ENCODE measurements at regions not wholly inside any gene's neighbourhood (a gene's known extent, or its start where the extent isn't known, plus 50 kb on each side); places are given as distances from the start of the nearest gene placed in this dataset.
"Not testable (repeated sequence)": the region's sequence is repeated elsewhere in the genome, so short reads cannot be mapped to it uniquely, and the experiment has no call there.

- Histone ChIP-seq H3K36me3 (ENCODE audit: control insufficient read depth, insufficient read depth, low read length) (no peaks in the 10 kb centered on the region), H3K4me3 (ENCODE audit: low read depth in 2 of 2, low read length in 2 of 2) (no peak overlapping the region), H3K9me3 (ENCODE audit: control insufficient read depth, insufficient read depth, low read depth, low read length) (no peaks in the 10 kb centered on the region), H3K27ac (ENCODE audit: low read length) (no peak overlapping the region), H3K27me3 (ENCODE audit: control insufficient read depth, insufficient read depth, low read length) (no peaks in the 10 kb centered on the region), H3K4me1 (ENCODE audit: control insufficient read depth, insufficient read depth, low read length) (no peaks in the 10 kb centered on the region)
- no TSS peak for BruUV-seq (replicated peaks)
- no peak for TF ChIP-seq TCF7L2 (IDR thresholded peaks at IDR 0.05; ENCODE audit: low read depth, low read length)
- no peak for TF ChIP-seq SIN3A (IDR thresholded peaks at IDR 0.05; ENCODE audit: borderline replicate concordance, insufficient read depth, low read depth, low read length)
- TF ChIP-seq CTCF (IDR thresholded peaks at IDR 0.05) = no peak
- TF ChIP-seq REST (IDR thresholded peaks at IDR 0.05; ENCODE audit: insufficient read depth in 1 of 2, low read depth in 2 of 2, low read length in 1 of 2) = no peak
- TF ChIP-seq POLR2AphosphoS5 (IDR thresholded peaks at IDR 0.05; ENCODE audit: low read depth, low read length) = no peak
- ATAC-seq (no peak), DNase-seq (ENCODE audit: low read depth, low spot score) (no peak)
- CTCF ChIA-PET = interaction anchor here (0.7 kb wide), 1 partner anchor 78 kb away, joined by 7 read pairs; no protein-coding TSS in a partner anchor
- intact Hi-C loops (cut with micrococcal nuclease; ENCODE audit: unreplicated experiment) = no loop called here
- POLR2A ChIA-PET = no interaction called here
- in situ Hi-C loops (cut with HindIII; ENCODE audit: low pct_unique_long_range_greater_than_20kb, low sequenced_read_pairs) = no loop called here
These were observed 167.8 kb downstream of the TTC6 start for GRCh38 chr14:37763266-37763665.

GRCh38 chr14:37772283-37772682 is 176.9 kb downstream of the TTC6 start:
- ATAC-seq; CTCF ChIA-PET; BruUV-seq (replicated peaks); in situ Hi-C loops (cut with HindIII; ENCODE audit: low pct_unique_long_range_greater_than_20kb, low sequenced_read_pairs); H3K27ac ChIP-seq (ENCODE audit: low read length); intact Hi-C loops (cut with micrococcal nuclease; ENCODE audit: unreplicated experiment); H3K4me1 ChIP-seq (ENCODE audit: control insufficient read depth, insufficient read depth, low read length); DNase-seq (ENCODE audit: low read depth, low spot score); H3K27me3 ChIP-seq (ENCODE audit: control insufficient read depth, insufficient read depth, low read length); POLR2A ChIA-PET; H3K36me3 ChIP-seq (ENCODE audit: control insufficient read depth, insufficient read depth, low read length); H3K4me3 ChIP-seq (ENCODE audit: low read depth in 2 of 2, low read length in 2 of 2); H3K9me3 ChIP-seq (ENCODE audit: control insufficient read depth, insufficient read depth, low read depth, low read length): not testable (repeated sequence)

- DNase-seq (ENCODE audit: low read depth, low spot score) (no peak), ATAC-seq (no peak)
- ChIA-PET POLR2A (no interaction called here), CTCF (no interaction called here)
- Histone ChIP-seq H3K9me3 (ENCODE audit: control insufficient read depth, insufficient read depth, low read depth, low read length) (no peaks in the 10 kb centered on the region), H3K27ac (ENCODE audit: low read length) (no peak overlapping the region), H3K4me1 (ENCODE audit: control insufficient read depth, insufficient read depth, low read length) (no peaks in the 10 kb centered on the region), H3K27me3 (ENCODE audit: control insufficient read depth, insufficient read depth, low read length) (no peaks in the 10 kb centered on the region), H3K36me3 (ENCODE audit: control insufficient read depth, insufficient read depth, low read length) (no peaks in the 10 kb centered on the region), H3K4me3 (ENCODE audit: low read depth in 2 of 2, low read length in 2 of 2) (no peak overlapping the region)
- BruUV-seq (replicated peaks) = no TSS peak
- in situ Hi-C loops (cut with HindIII; ENCODE audit: low pct_unique_long_range_greater_than_20kb, low sequenced_read_pairs) = no loop called here
- no peak for TF ChIP-seq TCF7L2 (IDR thresholded peaks at IDR 0.05; ENCODE audit: low read depth, low read length)
- no peak for TF ChIP-seq POLR2AphosphoS5 (IDR thresholded peaks at IDR 0.05; ENCODE audit: low read depth, low read length)
- TF ChIP-seq SIN3A (IDR thresholded peaks at IDR 0.05; ENCODE audit: borderline replicate concordance, insufficient read depth, low read depth, low read length) = no peak
- TF ChIP-seq CTCF (IDR thresholded peaks at IDR 0.05) = no peak
- TF ChIP-seq REST (IDR thresholded peaks at IDR 0.05; ENCODE audit: insufficient read depth in 1 of 2, low read depth in 2 of 2, low read length in 1 of 2) = no peak
- intact Hi-C loops (cut with micrococcal nuclease; ENCODE audit: unreplicated experiment) = no loop called here
These were observed 181.5 kb downstream of the TTC6 start for GRCh38 chr14:37776791-37777499.
